ENCODE measurements at regions not wholly inside any gene's neighbourhood (a gene's known extent, or its start where the extent isn't known, plus 50 kb on each side); places are given as distances from the start of the nearest gene placed in this dataset.
A peak's percentile ranks its signal among the peaks of the same experiment; 100 is the strongest.

DNA sequence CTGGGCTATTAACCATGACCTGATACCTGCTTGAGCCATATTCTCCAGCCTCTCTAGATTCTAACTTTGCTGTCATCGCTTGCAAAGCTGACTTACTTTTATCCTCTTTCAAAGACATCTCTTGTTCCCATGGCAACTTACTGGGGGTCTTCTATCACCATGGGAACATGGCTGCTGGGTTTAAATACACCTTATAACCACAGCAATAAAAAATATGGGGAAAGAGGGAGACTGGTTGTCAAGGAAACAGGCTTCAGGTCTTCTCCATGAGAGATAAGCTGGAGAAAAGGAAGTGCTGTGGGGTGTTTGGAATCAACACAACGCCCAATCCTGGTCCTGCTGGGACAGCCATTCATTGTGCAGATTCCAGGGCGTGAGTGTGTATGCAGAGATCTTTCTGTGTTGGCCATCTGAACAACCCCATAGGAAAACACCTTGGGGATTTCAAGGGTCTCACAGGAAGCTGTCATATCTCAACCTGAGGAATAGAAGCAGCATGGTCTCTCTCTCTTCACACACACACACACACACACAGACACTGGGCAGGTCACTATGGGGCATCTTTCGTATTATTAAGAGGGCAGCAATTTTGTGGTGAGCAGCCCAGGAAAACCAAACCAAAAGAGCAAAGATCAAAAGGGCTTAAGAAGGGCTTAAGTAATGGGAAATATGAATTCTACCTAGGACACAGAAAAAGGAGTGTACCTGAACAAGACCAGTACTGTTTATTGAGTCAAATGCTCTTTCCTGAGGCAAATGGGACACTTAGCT lies 344.7 kb upstream of the NCAM1 start:
- WGBS (ENCODE audit: insufficient coverage): 93% methylated on average over 3 of the region's 4 CpGs
- Histone ChIP-seq H3K27ac (ENCODE audit: insufficient read depth in 1 of 2, low read depth in 1 of 2, low read length in 2 of 2, poor library complexity in 1 of 2, severe bottlenecking in 2 of 2) (no peak overlapping the region), H3K27me3 (replicated peaks in 2 of 5; ENCODE audit: control insufficient read depth in 4 of 5, insufficient read depth in 5 of 5, low read length in 4 of 5) (peaks cover 0 to 6% (median 2%) of the 10 kb centered on the region in 5 experiments), H3K9me3 (ENCODE audit: control extremely low read depth in 1 of 5, control insufficient read depth in 4 of 5, insufficient read depth in 2 of 5, low read depth in 1 of 5, low read length in 4 of 5) (no peaks in the 10 kb centered on the region), H3K36me3 (ENCODE audit: control insufficient read depth in 4 of 4, insufficient read depth in 4 of 4, low read length in 3 of 4) (no peaks in the 10 kb centered on the region), H3K4me1 (ENCODE audit: control extremely low read depth in 1 of 4, control insufficient read depth in 4 of 4, insufficient read depth in 4 of 4, low read length in 3 of 4) (no peaks in the 10 kb centered on the region), H3K4me3 (ENCODE audit: control insufficient read depth in 1 of 7, extremely low read depth in 1 of 7, insufficient read depth in 4 of 7, low read depth in 2 of 7, low read length in 6 of 7) (no peak overlapping the region)
- DNase-seq: no peak
- POLR2A ChIA-PET: no interaction called here
- CTCF ChIA-PET: interaction anchor here (0.6 kb wide), 1 partner anchor 328 kb away, joined by 3 read pairs; no protein-coding TSS in a partner anchor

GRCh38 chr11:112617098-112617425 lies 344.2 kb upstream of the NCAM1 start:
- POLR2A ChIA-PET: no interaction called here
- CTCF ChIA-PET: interaction anchor here (0.6 kb wide), 1 partner anchor 328 kb away, joined by 3 read pairs; no protein-coding TSS in a partner anchor

GRCh38 chr11:112617977-112618826 lies 343.0 kb upstream of the NCAM1 start:
- CTCF ChIA-PET: no interaction called here
- POLR2A ChIA-PET: interaction anchor here (0.6 kb wide), 1 partner anchor 239 kb away, joined by 3 read pairs; no protein-coding TSS in a partner anchor
- 74% methylated on average over 13 of the region's 13 CpGs for WGBS (ENCODE audit: insufficient coverage)
- Histone ChIP-seq H3K36me3 (ENCODE audit: control insufficient read depth in 4 of 4, insufficient read depth in 4 of 4, low read length in 3 of 4) (no peaks in the 10 kb centered on the region), H3K27ac (ENCODE audit: insufficient read depth in 1 of 2, low read depth in 1 of 2, low read length in 2 of 2, poor library complexity in 1 of 2, severe bottlenecking in 2 of 2) (no peak overlapping the region), H3K4me1 (ENCODE audit: control extremely low read depth in 1 of 4, control insufficient read depth in 4 of 4, insufficient read depth in 4 of 4, low read length in 3 of 4) (no peaks in the 10 kb centered on the region), H3K9me3 (ENCODE audit: control extremely low read depth in 1 of 5, control insufficient read depth in 4 of 5, insufficient read depth in 2 of 5, low read depth in 1 of 5, low read length in 4 of 5) (peaks cover 0 to 3% (median 0%) of the 10 kb centered on the region in 5 experiments), H3K27me3 (replicated peaks in 2 of 5; ENCODE audit: control insufficient read depth in 4 of 5, insufficient read depth in 5 of 5, low read length in 4 of 5) (peaks cover 0 to 3% (median 2%) of the 10 kb centered on the region in 5 experiments), H3K4me3 (ENCODE audit: control insufficient read depth in 1 of 7, extremely low read depth in 1 of 7, insufficient read depth in 4 of 7, low read depth in 2 of 7, low read length in 6 of 7) (no peak overlapping the region)
- no peak for DNase-seq

More at GRCh38 chr11:112617098-112617425, 344.2 kb upstream of the NCAM1 start:
- no peak for DNase-seq
- Histone ChIP-seq H3K4me1 (ENCODE audit: control extremely low read depth in 1 of 4, control insufficient read depth in 4 of 4, insufficient read depth in 4 of 4, low read length in 3 of 4) (no peaks in the 10 kb centered on the region), H3K27me3 (replicated peaks in 2 of 5; ENCODE audit: control insufficient read depth in 4 of 5, insufficient read depth in 5 of 5, low read length in 4 of 5) (peaks cover 0 to 3% (median 2%) of the 10 kb centered on the region in 5 experiments), H3K36me3 (ENCODE audit: control insufficient read depth in 4 of 4, insufficient read depth in 4 of 4, low read length in 3 of 4) (no peaks in the 10 kb centered on the region), H3K9me3 (ENCODE audit: control extremely low read depth in 1 of 5, control insufficient read depth in 4 of 5, insufficient read depth in 2 of 5, low read depth in 1 of 5, low read length in 4 of 5) (no peaks in the 10 kb centered on the region), H3K4me3 (ENCODE audit: control insufficient read depth in 1 of 7, extremely low read depth in 1 of 7, insufficient read depth in 4 of 7, low read depth in 2 of 7, low read length in 6 of 7) (no peak overlapping the region), H3K27ac (ENCODE audit: insufficient read depth in 1 of 2, low read depth in 1 of 2, low read length in 2 of 2, poor library complexity in 1 of 2, severe bottlenecking in 2 of 2) (no peak overlapping the region)
- WGBS (ENCODE audit: insufficient coverage): 100% methylated on average over 2 of the region's 2 CpGs

DNA sequence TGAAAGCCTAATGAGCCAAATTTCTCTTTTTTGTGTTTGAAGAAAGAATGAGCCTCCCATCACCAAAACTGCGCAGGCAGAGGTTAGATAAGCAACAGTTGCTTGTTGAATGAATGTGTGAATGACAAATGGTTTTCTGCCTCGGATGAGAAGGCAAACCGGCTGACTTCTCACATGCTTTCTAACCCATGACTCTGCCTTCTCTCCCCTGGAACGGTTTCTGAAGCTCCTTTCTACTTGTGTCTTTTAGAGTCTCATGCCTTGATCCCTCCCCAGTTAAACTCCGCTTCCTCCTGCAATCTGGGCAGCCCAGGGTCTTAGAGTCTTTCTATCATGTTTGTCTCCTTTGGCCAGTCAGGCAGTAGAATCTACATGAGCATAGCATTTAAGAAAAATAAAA lies 342.1 kb upstream of the NCAM1 start:
- Histone ChIP-seq H3K4me1 (ENCODE audit: control extremely low read depth in 1 of 4, control insufficient read depth in 4 of 4, insufficient read depth in 4 of 4, low read length in 3 of 4) (no peaks in the 10 kb centered on the region), H3K9me3 (ENCODE audit: control extremely low read depth in 1 of 5, control insufficient read depth in 4 of 5, insufficient read depth in 2 of 5, low read depth in 1 of 5, low read length in 4 of 5) (peaks cover 0 to 3% (median 0%) of the 10 kb centered on the region in 5 experiments), H3K36me3 (ENCODE audit: control insufficient read depth in 4 of 4, insufficient read depth in 4 of 4, low read length in 3 of 4) (no peaks in the 10 kb centered on the region), H3K27ac (ENCODE audit: insufficient read depth in 1 of 2, low read depth in 1 of 2, low read length in 2 of 2, poor library complexity in 1 of 2, severe bottlenecking in 2 of 2) (no peak overlapping the region), H3K27me3 (replicated peaks in 2 of 5; ENCODE audit: control insufficient read depth in 4 of 5, insufficient read depth in 5 of 5, low read length in 4 of 5) (no peaks in the 10 kb centered on the region), H3K4me3 (ENCODE audit: control insufficient read depth in 1 of 7, extremely low read depth in 1 of 7, insufficient read depth in 4 of 7, low read depth in 2 of 7, low read length in 6 of 7) (no peak overlapping the region)
- ChIA-PET CTCF (no interaction called here), POLR2A (no interaction called here)
- WGBS (ENCODE audit: insufficient coverage): 82% methylated on average over 2 of the region's 5 CpGs
- no peak for DNase-seq

- CTCF ChIA-PET: no interaction called here
- Histone ChIP-seq H3K4me1 (ENCODE audit: control extremely low read depth in 1 of 4, control insufficient read depth in 4 of 4, insufficient read depth in 4 of 4, low read length in 3 of 4) (no peaks in the 10 kb centered on the region), H3K4me3 (ENCODE audit: control insufficient read depth in 1 of 7, extremely low read depth in 1 of 7, insufficient read depth in 4 of 7, low read depth in 2 of 7, low read length in 6 of 7) (no peak overlapping the region), H3K36me3 (ENCODE audit: control insufficient read depth in 4 of 4, insufficient read depth in 4 of 4, low read length in 3 of 4) (no peaks in the 10 kb centered on the region), H3K9me3 (ENCODE audit: control extremely low read depth in 1 of 5, control insufficient read depth in 4 of 5, insufficient read depth in 2 of 5, low read depth in 1 of 5, low read length in 4 of 5) (peaks cover 0 to 3% (median 0%) of the 10 kb centered on the region in 5 experiments), H3K27me3 (replicated peaks in 2 of 5; ENCODE audit: control insufficient read depth in 4 of 5, insufficient read depth in 5 of 5, low read length in 4 of 5) (no peaks in the 10 kb centered on the region), H3K27ac (ENCODE audit: insufficient read depth in 1 of 2, low read depth in 1 of 2, low read length in 2 of 2, poor library complexity in 1 of 2, severe bottlenecking in 2 of 2) (no peak overlapping the region)
- WGBS (ENCODE audit: insufficient coverage): 83% methylated on average over 4 of the region's 7 CpGs
- DNase-seq: peak in 2 of 3 donors; percentile 13 to 18
- POLR2A ChIA-PET: no interaction called here
These were observed 340.4 kb upstream of the NCAM1 start for GRCh38 chr11:112620621-112621394.

DNA sequence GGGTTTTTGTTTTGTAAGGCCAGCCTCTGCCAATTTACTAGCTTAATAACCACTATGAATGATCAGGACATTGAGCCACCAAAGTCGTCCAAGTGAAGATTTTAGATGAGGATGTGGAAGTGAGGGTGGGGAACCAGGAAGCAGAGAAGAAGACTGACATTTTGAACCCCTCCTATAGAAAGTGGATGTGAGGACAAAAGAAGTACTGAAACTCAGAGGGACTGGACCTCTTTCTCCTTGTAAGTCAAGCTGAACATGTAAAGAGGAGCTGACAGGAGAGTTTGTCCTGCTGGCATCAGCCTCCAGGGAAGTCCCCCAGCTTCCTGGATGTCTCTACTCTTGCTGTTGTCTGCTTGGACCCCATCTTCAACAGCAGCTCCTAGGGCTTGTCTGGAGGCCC lies 338.2 kb upstream of the NCAM1 start:
- DNase-seq: no peak
- WGBS (ENCODE audit: insufficient coverage): 57% methylated on average over 1 of the region's 1 CpG
- H3K4me3 ChIP-seq (ENCODE audit: control insufficient read depth in 1 of 7, extremely low read depth in 1 of 7, insufficient read depth in 4 of 7, low read depth in 2 of 7, low read length in 6 of 7): no peak overlapping the region
- peaks cover 0 to 3% (median 0%) of the 10 kb centered on the region in 5 experiments for H3K9me3 ChIP-seq (ENCODE audit: control extremely low read depth in 1 of 5, control insufficient read depth in 4 of 5, insufficient read depth in 2 of 5, low read depth in 1 of 5, low read length in 4 of 5)
- no peak overlapping the region for H3K27ac ChIP-seq (ENCODE audit: insufficient read depth in 1 of 2, low read depth in 1 of 2, low read length in 2 of 2, poor library complexity in 1 of 2, severe bottlenecking in 2 of 2)
- no peaks in the 10 kb centered on the region for H3K4me1 ChIP-seq (ENCODE audit: control extremely low read depth in 1 of 4, control insufficient read depth in 4 of 4, insufficient read depth in 4 of 4, low read length in 3 of 4)
- H3K27me3 ChIP-seq (replicated peaks in 2 of 5; ENCODE audit: control insufficient read depth in 4 of 5, insufficient read depth in 5 of 5, low read length in 4 of 5): no peaks in the 10 kb centered on the region
- CTCF ChIA-PET: interaction anchor here (1.3 kb wide), 1 partner anchor 11 kb away, joined by 4 read pairs; no protein-coding TSS in a partner anchor
- POLR2A ChIA-PET: no interaction called here
- H3K36me3 ChIP-seq (ENCODE audit: control insufficient read depth in 4 of 4, insufficient read depth in 4 of 4, low read length in 3 of 4): no peaks in the 10 kb centered on the region
